ENCODE measurements at regions not wholly inside any gene's neighbourhood (a gene's known extent, or its start where the extent isn't known, plus 50 kb on each side); places are given as distances from the start of the nearest gene placed in this dataset.

DNA sequence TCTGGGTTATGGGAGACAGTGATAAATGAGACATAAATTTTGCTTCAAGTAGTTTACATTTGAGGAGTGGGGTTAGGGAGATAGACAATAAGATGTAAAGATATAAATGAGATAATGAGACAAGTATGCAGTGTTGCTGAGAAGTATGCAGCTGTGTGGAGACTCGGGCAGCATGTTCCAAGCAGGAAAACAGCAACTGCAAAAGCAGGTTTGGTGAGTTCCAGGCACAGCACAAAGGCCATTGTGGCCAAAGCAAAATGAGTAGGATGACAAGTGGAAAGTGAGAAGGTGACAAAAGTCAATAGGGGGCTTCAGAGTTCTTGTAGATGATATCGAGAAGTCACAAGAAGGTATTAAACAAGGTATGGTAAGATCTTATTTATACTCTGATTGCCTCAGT is 259.1 kb upstream of the PEX5L start:
- ChIA-PET CTCF (ENCODE audit: low intra/inter-chr PET ratio) (no interaction called here), POLR2A (no interaction called here)
- Histone ChIP-seq H3K9ac (ENCODE audit: insufficient read depth in 1 of 2, low read depth in 2 of 2, low read length in 2 of 2) (no peak overlapping the region), H3K4me2 (ENCODE audit: insufficient read depth, low read length) (no peak overlapping the region), H3K9me1 (ENCODE audit: control insufficient read depth, insufficient read depth, low read length) (no peaks in the 10 kb centered on the region), H3K4me3 (no peak overlapping the region), H3K4me1 (replicated peaks in 1 of 2; ENCODE audit: control insufficient read depth in 2 of 2, insufficient read depth in 2 of 2, low read length in 2 of 2) (no peaks in the 10 kb centered on the region), H3K79me2 (ENCODE audit: control insufficient read depth, insufficient read depth, low read length) (no peaks in the 10 kb centered on the region), H3K27me3 (ENCODE audit: control insufficient read depth in 2 of 2, insufficient read depth in 2 of 2, low read length in 2 of 2) (no peaks in the 10 kb centered on the region), H3K27ac (ENCODE audit: extremely low read depth, low read depth, low read length) (no peak overlapping the region), H2AFZ (ENCODE audit: low read depth, low read length) (no peak overlapping the region), H3K36me3 (ENCODE audit: control insufficient read depth, insufficient read depth, low read length) (no peaks in the 10 kb centered on the region), H4K20me1 (replicated peaks; ENCODE audit: control insufficient read depth, insufficient read depth, low read length) (no peaks in the 10 kb centered on the region), H3K9me3 (replicated peaks; ENCODE audit: control insufficient read depth, insufficient read depth, low read depth, low read length) (no peaks in the 10 kb centered on the region; the same call in 1 of the 2 replicates)
- FAIRE-seq (no peak), ATAC-seq (no peak), DNase-seq (ENCODE audit: extremely low read depth in 1 of 4, low spot score in 3 of 4) (no peak)
- WGBS (ENCODE audit: insufficient coverage, low coverage, missing lambda C conversion rate): 0% methylated on average over 2 of the region's 2 CpGs
- in situ Hi-C loops (cut with MboI) (no loop called here), intact Hi-C loops (cut with micrococcal nuclease) (no loop called here)
- no peak for TF ChIP-seq EGR1 (conservative IDR thresholded peaks at IDR 0.05)
- no peak for TF ChIP-seq TCF7L2 (IDR thresholded peaks at IDR 0.05; ENCODE audit: low read depth, low read length)
- TF ChIP-seq, protein P1, sequence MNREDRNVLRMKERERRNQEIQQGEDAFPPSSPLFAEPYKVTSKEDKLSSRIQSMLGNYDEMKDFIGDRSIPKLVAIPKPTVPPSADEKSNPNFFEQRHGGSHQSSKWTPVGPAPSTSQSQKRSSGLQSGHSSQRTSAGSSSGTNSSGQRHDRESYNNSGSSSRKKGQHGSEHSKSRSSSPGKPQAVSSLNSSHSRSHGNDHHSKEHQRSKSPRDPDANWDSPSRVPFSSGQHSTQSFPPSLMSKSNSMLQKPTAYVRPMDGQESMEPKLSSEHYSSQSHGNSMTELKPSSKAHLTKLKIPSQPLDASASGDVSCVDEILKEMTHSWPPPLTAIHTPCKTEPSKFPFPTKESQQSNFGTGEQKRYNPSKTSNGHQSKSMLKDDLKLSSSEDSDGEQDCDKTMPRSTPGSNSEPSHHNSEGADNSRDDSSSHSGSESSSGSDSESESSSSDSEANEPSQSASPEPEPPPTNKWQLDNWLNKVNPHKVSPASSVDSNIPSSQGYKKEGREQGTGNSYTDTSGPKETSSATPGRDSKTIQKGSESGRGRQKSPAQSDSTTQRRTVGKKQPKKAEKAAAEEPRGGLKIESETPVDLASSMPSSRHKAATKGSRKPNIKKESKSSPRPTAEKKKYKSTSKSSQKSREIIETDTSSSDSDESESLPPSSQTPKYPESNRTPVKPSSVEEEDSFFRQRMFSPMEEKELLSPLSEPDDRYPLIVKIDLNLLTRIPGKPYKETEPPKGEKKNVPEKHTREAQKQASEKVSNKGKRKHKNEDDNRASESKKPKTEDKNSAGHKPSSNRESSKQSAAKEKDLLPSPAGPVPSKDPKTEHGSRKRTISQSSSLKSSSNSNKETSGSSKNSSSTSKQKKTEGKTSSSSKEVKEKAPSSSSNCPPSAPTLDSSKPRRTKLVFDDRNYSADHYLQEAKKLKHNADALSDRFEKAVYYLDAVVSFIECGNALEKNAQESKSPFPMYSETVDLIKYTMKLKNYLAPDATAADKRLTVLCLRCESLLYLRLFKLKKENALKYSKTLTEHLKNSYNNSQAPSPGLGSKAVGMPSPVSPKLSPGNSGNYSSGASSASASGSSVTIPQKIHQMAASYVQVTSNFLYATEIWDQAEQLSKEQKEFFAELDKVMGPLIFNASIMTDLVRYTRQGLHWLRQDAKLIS (CRISPR knock-in tag; IDR thresholded peaks at IDR 0.05): no peak
- no peak for TF ChIP-seq HNRNPLL (IDR thresholded peaks at IDR 0.05; ENCODE audit: low read depth, low read length, poor library complexity, severe bottlenecking)
- no peak for TF ChIP-seq ZNF589 (CRISPR knock-in tag; IDR thresholded peaks at IDR 0.05; ENCODE audit: low read depth)
- TF ChIP-seq ZNF551 (CRISPR knock-in tag; IDR thresholded peaks at IDR 0.05): no peak
- no peak for TF ChIP-seq MEF2D (tag; conservative IDR thresholded peaks at IDR 0.05; ENCODE audit: low read depth)
- no peak for TF ChIP-seq DMBX1 (CRISPR knock-in tag; IDR thresholded peaks at IDR 0.05; ENCODE audit: borderline replicate concordance)
- TF ChIP-seq ETV1 (tag; conservative IDR thresholded peaks at IDR 0.05; ENCODE audit: low read depth): no peak
- no peak for TF ChIP-seq NCOA2 (IDR thresholded peaks at IDR 0.05; ENCODE audit: partially characterized antibody in 2 of 2)
- TF ChIP-seq POLR2B (IDR thresholded peaks at IDR 0.05; ENCODE audit: low read depth, partially characterized antibody): no peak
- TF ChIP-seq CBX2 (IDR thresholded peaks at IDR 0.05; ENCODE audit: insufficient read depth, low read length, poor library complexity, severe bottlenecking): no peak
- no peak for TF ChIP-seq MAZ (CRISPR knock-in tag; conservative IDR thresholded peaks at IDR 0.05 in 1 of 2, IDR thresholded peaks at IDR 0.05 in 1 of 2)
- TF ChIP-seq KAT7 (CRISPR knock-in tag; IDR thresholded peaks at IDR 0.05; ENCODE audit: borderline replicate concordance): no peak
- TF ChIP-seq FIP1L1 (IDR thresholded peaks at IDR 0.05; ENCODE audit: low read depth, low read length, poor library complexity, severe bottlenecking): no peak
- no peak for TF ChIP-seq TFAM (CRISPR knock-in tag; conservative IDR thresholded peaks at IDR 0.05)
- no peak for TF ChIP-seq DIDO1 (tag; IDR thresholded peaks at IDR 0.05; ENCODE audit: low read depth)
- TF ChIP-seq, protein P2, sequence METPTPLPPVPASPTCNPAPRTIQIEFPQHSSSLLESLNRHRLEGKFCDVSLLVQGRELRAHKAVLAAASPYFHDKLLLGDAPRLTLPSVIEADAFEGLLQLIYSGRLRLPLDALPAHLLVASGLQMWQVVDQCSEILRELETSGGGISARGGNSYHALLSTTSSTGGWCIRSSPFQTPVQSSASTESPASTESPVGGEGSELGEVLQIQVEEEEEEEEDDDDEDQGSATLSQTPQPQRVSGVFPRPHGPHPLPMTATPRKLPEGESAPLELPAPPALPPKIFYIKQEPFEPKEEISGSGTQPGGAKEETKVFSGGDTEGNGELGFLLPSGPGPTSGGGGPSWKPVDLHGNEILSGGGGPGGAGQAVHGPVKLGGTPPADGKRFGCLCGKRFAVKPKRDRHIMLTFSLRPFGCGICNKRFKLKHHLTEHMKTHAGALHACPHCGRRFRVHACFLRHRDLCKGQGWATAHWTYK (CRISPR knock-in tag; IDR thresholded peaks at IDR 0.05): no peak
- BruUV-seq (replicated peaks): no TSS peak
